GM19025 (cell line): ENCODE measurements at regions not wholly inside any gene's neighbourhood (a gene's known extent, or its start where the extent isn't known, plus 50 kb on each side); places are given as distances from the start of the nearest gene placed in this dataset.

Source experiments
- ATAC-seq: cut with Tn5 transposase; IDR thresholded peaks from one replicate; pipeline ENCODE4 v1.9.1; 2021; ENCODE audit warnings: mild to moderate bottlenecking, low read depth, moderate library complexity; ENCODE audit not compliant: unreplicated experiment

DNA sequence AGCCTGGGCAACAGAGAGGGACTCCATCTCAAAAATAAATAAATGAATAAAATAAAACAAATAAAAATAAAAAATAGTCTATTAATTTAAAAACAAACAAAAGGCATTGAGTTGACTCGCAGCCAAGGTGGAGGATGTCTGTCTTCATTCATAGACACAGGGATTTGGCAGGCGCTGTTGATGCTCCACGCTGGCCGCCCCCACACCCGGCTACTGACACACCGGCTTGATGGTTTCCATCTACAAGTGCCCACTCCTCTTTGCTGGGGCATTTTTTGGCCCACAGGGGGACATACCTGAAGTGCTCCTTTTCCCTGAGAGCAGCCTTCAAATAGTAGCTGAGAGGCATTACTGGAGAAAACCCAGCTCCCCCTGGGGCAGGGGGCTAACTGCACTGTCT, 178.3 kb upstream of the RALGAPA2 start:
- no peak for ATAC-seq

DNA sequence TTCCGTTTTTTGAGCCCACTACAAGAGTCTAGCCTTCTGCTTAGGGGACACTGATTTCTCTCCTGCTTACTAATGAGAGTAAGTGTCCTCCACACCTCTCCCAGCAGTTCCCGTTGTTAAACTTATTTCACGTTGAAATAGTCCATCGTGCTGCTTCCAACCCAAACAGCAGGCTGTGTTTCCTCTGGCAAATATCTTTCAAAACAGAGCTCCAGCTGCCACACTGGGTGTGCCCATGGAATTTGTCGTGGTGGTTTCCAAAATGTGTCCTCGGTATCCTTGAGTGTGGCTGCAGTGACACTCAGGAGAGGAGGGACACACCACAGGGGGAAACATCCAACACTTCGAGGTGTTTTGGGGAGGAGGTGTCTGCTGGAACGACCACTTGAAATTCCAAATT, 176.5 kb upstream of the RALGAPA2 start:
- ATAC-seq, result no peak

DNA sequence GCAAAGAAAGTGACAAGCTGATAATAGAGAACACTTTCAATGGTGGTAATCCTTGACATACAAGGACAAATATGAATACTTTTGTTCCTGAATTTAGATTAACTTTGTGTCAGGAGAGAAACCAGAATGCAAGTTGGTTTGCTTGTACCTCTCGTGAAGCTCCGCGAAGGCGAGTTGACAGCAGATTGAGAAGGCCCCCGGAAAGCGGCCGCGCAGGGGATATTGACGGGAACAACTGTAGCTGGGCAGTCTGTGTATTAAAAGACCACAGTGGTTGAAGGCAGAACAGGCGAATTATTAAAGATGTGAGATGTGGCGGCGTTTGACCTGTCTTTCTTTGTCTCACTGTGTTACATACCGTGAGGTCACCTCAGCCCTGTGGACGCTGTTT, 175.8 kb upstream of the RALGAPA2 start:
- no peak for ATAC-seq

DNA sequence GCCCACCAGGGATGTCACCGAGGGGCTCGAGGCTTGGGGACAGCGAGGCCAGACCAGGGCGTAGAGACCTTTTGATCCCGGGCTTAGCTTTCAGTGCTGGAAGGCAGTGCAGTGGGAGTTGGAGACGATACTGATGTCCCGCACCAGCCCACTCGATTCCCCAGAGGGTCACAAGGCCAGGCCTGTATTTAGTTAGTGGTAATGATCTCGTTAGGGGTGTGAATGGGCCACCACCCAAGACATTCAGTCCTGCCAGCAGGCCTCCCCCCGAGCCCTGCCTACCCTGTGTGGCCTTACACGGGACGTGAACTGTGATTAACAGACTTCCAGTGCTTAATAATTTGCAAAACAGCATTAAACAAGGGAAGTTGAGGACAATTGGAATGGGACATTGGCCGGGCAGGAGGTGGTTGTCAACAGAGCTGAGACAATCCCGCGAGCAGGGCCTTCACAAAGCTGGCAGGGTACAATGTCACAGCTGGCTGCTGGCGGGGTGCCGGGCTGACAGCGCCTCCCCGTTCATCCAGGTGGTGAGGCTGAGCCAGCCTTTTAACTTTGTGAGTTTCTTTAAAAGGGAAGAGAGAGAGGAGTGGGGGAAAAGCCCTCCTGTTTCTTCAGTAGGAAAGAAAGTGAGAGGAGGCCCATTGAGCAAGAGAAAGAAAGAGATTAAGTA, 175.3 kb upstream of the RALGAPA2 start:
- ATAC-seq, result no peak

DNA sequence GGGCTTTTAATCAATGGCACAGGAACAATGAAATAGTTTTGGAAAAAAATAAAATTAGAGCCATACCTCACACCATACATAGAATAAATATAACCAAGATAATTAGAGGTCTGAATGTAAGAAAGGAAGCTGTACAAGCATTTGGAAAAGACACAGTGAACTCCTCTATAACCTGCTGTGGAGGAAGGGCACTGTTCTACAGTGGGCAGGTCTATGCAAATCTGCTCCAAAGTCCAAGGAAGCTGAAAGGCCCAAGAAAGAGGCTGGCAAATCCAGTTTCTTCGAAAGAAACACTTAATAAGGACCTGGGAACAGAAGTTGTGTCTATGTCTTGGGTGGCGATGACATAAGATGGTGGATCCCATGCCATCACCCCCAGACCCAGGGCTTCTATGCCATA, 169.4 kb upstream of the RALGAPA2 start:
- no peak for ATAC-seq

DNA sequence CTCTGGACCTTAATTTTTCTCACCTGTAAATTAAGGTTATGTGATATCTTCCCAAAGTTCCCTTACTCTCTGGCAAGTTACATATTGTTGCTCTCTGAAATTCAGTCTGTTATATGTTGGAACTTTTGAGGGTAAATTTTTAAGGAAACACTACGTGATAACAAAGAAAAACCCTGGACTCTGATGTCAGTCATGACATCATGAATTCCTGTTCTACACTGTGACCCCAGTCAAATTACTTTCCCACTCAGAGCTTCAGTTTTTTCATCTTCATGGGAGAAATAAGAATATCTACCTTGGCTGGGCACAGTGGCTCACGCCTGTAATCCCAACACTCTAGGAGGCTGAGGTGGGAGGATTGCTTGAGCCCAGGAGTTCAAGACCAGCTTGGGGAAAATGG, 164.6 kb upstream of the RALGAPA2 start:
- ATAC-seq, result no peak

DNA sequence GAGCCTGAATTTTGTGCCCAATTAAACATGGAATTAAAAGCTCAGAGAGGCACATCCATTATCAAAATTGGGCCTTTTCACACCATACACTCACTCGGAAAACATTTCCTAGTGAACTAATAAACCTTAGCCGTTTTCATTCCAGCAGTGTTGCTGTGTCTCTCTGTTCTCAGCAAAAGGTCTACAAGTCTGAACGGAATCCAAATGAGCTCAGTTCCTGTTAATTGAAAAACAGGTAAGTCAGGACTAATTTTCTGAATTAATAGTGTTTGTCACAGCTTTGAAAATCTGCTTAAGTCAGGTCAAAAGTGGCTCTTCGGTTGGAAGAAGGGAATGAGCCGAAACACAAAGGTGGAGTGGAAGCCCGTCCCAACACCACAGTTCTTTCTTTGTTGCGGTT, 163.3 kb upstream of the RALGAPA2 start:
- no peak for ATAC-seq

DNA sequence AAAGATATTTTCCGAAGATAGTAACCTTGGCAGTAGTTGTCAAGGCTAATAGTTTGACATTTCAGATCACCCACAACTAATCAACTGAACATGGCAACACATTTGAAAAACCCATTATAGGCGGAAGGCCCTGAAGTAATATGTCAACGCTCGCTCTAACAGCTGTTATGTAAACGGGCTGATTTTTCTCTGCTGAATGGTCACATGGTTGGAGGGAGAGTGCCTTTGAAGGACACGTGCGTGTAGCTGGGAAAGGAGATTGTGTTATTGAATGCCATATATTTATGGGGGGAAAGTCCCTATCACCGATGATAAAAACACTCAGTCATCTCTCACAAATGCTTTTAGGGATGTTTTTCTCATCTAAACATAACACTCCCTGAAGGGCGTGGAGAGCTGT, 160.0 kb upstream of the RALGAPA2 start:
- ATAC-seq, result no peak

DNA sequence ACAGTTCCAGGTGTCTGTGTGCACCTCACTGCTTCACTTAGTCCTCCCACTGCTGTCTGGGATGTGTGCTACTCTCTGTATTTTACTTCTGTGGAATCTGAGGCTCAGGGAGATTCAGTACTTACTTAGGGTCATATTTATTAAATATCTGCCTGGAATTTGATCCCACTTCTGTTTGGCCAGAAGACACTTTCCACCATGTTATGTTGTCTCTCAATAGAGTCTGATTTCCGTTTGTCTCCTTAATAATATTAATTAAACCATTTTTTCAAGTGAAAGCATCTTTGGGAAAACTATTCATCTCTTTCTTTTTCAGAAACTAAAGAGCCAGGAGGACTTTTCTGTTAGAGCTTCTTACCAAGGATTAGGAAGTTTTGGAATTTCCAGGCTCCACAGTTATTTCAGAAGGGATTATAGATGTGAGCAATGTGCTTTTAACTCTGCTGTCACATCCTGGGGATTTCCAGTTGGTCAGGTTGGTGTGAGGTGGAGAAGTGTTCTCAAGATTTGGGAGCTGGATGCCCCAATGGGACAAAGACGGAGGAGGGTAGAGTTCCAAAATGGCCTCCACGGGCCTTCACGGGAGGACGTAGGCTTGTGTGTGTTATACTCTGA, 156.8 kb upstream of the RALGAPA2 start:
- no peak for ATAC-seq

DNA sequence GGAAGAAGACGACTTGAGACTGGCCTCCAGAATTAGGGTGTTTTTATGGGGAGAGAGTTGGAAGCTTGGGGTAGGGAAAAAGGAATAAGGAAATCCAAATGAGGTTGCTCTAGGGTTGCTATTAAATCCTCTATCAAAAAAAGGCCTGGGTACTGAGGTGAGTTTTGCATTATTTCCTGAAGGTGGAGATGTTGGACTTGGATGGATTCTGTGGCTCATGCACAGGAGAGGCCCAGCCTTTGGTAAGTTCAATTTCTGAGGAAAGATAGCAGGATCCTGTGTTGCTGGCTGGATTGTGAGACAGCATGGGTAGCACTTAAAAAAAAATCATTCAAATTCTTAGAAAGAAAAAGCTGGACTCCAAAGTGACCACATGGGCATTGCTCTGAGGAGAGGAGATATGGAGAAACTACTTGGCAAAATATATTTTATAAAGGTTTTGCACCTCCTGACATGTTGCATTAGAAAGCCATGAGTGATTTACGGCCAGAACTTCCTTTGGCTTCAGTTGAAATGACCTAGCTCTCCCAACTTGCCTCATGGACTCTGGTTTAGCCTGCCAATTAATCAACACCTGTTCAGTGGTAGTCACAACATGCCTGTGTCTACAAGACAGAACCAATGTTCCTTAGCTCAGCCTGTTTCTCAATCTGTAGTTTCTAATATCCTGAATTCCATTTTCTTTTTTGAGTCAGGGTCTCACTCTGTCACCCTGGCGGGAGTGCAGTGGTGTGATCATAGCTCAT, 152.1 kb upstream of the RALGAPA2 start:
- no peak for ATAC-seq

DNA sequence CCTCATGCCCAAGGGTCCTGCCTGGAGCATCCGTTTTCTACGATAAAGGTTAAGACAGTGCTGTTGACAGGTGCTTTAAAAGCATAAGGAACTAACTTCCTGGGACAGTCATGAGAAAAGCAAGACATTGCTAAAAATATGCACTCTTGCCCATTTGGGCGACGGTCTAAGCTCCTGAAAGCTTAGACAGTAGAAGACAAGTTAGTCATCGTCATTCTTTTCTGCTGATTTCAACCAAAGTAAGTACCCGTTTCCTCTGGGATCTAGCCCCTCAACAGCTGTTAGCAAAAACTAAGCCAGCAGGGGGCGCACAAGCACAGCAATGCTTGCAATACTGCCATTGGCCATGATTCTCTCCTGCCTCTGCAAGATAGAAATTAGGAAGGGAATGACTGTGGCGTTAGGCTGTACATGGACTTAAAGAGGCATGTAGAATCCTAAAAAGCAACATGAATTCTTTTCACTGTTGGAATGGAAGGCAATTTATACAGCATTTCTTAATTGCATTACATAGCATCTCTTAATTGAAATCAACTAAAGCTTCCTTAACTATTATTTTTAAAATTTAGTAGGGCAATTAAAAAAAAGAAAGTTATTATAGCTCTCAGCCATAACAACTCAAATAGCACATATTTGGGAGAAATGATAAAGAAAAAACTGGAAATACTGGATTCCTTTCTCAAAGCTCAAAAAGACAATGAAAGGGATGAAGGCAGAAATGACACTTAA, 147.8 kb upstream of the RALGAPA2 start:
- peak; percentile 63 for ATAC-seq

DNA sequence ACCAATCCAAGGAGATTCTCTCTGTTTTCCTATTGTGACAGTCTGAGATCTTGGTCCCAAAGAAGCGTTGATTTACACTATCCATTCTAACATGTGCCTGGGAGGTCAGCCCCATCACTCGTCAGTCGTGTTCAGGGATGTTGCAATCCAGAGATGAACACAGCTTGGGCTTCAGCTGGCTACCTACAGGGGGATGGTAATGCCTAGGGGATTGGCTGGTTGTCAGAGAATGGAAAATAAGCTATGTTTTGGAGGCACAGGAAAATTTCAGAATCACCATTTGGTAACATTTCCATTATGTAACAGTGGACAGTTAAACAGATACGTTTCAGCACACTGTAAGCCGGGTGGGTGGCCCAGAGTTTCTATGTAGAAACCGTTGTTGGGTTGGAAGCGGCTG, 147.1 kb upstream of the RALGAPA2 start:
- ATAC-seq, result no peak

DNA sequence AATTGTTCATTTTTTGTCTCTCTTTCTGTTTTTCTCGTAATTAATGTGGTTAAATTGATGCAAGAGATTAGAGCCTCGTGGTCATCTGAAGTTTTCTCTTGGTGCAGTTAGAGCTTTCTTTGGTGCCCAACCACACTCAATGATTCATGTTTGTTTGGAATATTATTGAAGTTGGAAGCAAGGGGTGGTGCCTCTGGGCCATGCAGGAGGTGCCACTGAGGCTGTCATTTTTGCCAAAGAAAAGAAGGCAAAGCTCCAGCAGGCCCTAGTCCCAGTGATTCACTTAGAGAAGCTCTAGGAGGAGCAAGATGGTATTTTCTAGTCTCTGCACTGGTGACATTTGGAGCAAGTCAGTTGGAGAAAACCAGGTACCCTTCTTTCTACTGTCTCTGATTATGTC, 144.5 kb upstream of the RALGAPA2 start:
- no peak for ATAC-seq

DNA sequence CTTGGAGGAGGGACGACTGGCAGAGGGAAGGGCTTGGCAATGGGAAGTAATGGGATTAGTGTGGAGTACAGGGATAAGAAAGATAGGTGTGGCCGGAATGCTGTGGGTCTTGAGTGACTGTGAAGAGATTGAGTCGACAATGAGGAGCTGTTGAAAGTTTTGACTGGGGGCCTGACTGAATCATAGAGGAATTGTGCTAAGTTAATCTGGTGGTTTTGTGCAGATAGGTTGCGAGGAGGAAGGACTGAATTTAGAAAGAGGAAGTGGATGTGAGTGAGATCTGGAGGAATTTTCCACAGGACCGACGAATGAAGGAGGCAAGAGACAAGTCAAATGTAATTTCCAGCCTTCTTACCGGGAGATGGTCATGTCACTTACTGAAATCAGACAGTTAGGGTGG, 143.9 kb upstream of the RALGAPA2 start:
- no peak for ATAC-seq

DNA sequence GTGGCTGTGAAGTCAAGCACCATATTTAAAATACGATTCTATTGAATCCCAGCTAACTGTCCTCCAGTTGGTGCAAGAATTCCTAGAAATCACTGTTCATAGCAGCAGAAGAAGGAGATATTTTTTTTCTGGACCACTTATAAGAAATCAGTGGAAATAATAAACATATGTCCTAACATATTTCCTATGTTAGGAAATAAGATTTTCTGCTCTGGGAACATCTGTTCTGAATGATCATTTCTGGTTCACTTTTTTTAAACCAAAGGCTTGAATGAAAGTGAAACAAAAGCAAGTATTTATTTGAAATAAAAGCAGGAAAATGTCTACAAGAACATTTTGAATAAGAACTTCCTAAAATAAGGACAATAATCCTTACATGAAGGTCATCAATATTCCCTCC, 138.9 kb upstream of the RALGAPA2 start:
- ATAC-seq, result no peak

DNA sequence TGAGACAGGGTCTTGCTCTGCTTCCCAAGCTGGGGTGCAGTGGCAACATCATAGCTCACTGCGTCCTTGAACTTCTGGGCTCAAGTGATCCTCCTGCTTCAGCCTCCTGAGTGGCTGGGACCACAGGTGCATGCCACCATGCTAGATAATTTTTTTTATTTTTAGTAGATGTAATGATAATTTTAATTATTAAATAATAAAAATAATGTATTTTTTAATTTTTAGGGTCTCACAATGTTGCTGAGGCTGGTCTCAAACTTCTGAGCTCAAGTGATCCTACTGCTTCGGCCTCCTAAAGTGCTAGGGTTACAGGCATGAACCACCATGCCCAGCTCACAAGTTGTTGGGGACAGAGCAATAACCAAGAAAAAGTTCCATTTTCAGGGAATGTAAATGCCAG, 138.0 kb upstream of the RALGAPA2 start:
- ATAC-seq, result no peak

DNA sequence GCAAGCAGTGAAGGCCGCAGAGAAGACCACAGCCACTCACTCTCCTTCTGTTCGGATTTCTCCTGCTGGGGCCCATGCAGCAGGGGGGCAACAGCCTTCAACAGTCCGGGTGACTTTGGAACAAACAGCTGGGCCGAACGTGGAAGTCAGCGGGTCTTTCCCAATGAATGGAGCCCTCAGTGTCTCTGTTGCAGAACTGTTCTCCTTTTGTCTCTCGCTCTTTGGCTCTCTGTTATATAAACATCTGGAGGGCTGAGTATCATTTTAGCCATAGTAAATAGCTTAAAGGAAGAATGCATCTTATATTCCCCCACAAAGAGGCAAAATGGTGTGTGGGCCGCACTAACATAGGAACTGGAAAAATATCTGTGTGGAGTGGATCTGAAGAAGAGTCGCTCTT, 136.7 kb upstream of the RALGAPA2 start:
- ATAC-seq, result no peak

DNA sequence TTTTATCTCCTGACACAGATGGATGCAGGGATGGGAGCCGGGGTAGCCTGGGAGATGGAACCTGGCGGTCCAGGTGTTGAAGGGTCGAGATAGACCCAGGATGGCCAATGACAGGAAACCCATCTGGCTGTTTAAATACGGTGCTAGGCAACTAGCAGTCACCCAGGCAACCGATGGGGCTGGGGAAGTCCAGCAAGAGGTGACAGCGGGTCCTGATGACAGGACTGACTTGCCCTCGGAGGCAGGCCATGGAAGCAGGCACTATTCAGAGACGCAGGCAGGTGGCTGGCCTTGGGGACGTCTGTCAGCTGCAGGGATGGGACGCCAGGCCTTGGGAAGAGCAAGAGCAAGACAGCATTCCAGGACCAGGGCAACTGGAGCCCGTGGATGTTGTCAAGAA, 135.4 kb upstream of the RALGAPA2 start:
- no peak for ATAC-seq

DNA sequence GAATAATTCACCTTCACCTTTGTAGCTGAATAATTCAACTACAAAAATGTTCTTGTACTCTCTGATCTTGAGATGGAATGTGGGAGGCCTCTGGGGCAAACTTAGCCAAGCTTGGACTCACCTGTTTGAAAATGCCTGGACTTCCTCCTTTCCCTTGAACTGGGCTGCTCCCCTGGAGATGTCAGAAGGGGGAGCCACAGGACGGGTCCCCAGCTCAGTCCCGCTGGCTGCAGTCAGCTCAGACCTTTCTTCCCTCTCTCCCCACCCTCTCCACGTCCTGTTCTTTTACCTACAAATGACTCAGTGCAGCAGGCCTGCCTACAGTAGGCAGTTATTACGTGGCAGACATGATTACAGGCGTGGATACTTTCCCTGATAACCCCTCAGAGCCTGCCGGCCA, 131.5 kb upstream of the RALGAPA2 start:
- no peak for ATAC-seq

DNA sequence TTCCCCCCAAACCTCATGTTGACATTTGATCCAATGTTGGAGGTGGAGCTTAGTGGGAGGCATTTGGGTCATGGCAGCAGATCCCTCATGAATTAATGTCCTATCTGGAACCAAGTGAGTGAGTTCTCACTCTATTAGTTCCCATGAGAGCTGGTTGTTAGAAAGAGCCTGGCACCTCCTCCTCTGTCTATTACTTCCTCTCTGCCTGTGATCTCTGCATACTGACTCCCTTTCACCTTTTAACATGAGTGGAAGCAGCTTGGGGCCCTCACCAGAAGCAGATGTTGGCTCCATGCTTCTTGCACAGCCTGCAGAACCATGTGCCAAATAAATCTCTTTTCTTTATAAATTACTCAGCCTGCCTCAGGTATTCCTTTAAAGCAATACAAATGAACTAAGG, 127.3 kb upstream of the RALGAPA2 start:
- no peak for ATAC-seq

DNA sequence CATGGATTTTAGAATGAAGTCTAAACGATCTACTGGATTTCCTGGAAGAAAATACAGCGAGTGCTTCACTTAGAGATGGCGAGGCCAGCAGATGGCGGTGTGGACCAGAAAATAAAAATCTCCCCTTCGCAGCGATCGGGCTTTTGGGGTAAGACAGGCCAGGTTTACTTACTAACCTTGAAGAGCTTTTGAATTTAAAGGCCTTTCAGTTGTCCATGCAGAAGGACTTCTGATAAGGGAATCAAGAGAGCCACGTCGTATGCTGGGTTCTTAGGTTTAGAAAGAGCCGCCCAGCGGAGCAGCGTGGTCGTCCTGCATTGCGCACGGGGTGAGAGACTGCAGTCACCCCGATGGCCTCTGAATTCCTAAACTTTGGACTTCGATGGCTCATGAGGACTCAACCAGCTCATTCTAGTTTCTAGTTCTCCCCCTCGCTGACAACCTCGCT, 125.2 kb upstream of the RALGAPA2 start:
- ATAC-seq, result no peak
